NB4 (cell line): ENCODE measurements at regions not wholly inside any gene's neighbourhood (a gene's known extent, or its start where the extent isn't known, plus 50 kb on each side); places are given as distances from the start of the nearest gene placed in this dataset.

Experiments
- DNase-seq: peaks from one replicate; pipeline ENCODE4 v3.0.0; 2010; ENCODE audit warnings: low read depth
- H3K4me3 ChIP-seq: one replicate; pipeline ENCODE4 v1.5.1; 2011; ENCODE audit warnings: mild to moderate bottlenecking, low read depth, low read length, moderate library complexity
- MYC ChIP-seq: IDR thresholded peaks from 2 replicates; pipeline ENCODE4 v1.6.1; 2011; ENCODE audit warnings: low read depth, low read length
- POLR2A ChIP-seq: IDR thresholded peaks from 2 replicates; pipeline ENCODE4 v1.6.1; 2011; ENCODE audit warnings: mild to moderate bottlenecking; ENCODE audit not compliant: insufficient read length; ENCODE audit errors: extremely low read depth
- TF ChIP-seq, protein P1 (sequence below): IDR thresholded peaks from 2 replicates; pipeline ENCODE4 v1.6.1; 2011; ENCODE audit warnings: low read depth, low read length
- TF ChIP-seq, protein P2 (sequence below): IDR thresholded peaks from one replicate; pipeline ENCODE4 v1.5.1; 2012; ENCODE audit warnings: low read depth, low read length

DNA sequence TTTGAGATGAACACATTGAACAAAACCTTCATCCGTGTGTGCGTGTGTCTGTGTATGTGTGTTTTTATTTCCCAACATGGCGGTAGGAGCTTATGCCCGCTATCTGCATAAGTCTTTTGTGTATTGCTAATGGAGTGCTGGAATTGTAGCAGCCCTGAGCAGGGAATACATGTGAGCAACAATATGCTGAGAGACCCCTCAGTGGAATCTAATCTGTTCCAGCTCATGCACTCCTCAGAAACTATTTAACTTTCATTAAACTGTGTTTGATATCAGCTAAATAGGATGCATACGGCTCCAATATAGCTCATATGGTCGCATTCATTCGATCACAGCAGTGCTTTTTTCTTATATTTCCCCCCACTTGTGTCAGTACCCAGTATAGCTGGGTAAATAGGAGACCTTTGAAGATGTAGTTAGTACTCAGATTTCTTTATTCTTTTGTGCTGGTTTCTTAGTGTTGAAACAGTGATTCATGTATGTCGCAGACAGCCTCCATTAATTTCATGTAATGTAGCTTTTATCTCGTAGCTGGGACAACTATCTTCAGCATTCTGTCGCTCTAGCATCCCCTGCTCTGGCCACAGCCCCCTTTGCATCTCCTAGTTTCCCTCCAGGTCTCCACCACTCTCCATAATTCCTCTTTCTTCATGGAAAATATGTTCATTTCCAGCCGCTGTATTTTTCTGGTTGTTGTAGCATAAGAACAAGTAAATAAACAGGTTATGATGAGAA lies 891.2 kb downstream of the BCL11A start:
- TF ChIP-seq, protein P1, sequence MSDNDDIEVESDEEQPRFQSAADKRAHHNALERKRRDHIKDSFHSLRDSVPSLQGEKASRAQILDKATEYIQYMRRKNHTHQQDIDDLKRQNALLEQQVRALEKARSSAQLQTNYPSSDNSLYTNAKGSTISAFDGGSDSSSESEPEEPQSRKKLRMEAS: no peak
- TF ChIP-seq, protein P2, sequence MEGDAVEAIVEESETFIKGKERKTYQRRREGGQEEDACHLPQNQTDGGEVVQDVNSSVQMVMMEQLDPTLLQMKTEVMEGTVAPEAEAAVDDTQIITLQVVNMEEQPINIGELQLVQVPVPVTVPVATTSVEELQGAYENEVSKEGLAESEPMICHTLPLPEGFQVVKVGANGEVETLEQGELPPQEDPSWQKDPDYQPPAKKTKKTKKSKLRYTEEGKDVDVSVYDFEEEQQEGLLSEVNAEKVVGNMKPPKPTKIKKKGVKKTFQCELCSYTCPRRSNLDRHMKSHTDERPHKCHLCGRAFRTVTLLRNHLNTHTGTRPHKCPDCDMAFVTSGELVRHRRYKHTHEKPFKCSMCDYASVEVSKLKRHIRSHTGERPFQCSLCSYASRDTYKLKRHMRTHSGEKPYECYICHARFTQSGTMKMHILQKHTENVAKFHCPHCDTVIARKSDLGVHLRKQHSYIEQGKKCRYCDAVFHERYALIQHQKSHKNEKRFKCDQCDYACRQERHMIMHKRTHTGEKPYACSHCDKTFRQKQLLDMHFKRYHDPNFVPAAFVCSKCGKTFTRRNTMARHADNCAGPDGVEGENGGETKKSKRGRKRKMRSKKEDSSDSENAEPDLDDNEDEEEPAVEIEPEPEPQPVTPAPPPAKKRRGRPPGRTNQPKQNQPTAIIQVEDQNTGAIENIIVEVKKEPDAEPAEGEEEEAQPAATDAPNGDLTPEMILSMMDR: no peak
- TF ChIP-seq POLR2A (no peak), MYC (no peak)
- no peak overlapping the region for H3K4me3 ChIP-seq
- DNase-seq: no peak

DNA sequence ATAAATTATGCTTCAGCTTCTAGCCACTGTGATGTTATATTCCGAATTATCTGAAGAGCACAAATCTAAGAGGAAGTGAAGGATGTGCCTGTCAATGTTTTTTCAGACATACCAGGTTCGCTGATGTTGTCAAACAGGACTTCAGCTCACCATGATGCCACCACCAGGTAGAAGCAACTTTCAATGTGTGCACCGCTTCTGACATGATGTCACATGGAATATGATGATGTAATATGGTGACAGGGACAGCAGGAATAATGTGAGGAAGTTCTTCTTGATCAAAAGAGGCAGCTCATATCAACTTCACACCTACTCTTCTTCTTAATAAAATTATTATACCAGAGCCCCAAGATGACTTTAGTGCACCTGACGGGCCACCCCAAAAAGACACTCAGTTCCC lies 893.2 kb downstream of the BCL11A start:
- H3K4me3 ChIP-seq: no peak overlapping the region
- TF ChIP-seq, protein P1: no peak
- TF ChIP-seq, protein P2: no peak
- TF ChIP-seq POLR2A (no peak), MYC (no peak)
- DNase-seq: no peak

DNA sequence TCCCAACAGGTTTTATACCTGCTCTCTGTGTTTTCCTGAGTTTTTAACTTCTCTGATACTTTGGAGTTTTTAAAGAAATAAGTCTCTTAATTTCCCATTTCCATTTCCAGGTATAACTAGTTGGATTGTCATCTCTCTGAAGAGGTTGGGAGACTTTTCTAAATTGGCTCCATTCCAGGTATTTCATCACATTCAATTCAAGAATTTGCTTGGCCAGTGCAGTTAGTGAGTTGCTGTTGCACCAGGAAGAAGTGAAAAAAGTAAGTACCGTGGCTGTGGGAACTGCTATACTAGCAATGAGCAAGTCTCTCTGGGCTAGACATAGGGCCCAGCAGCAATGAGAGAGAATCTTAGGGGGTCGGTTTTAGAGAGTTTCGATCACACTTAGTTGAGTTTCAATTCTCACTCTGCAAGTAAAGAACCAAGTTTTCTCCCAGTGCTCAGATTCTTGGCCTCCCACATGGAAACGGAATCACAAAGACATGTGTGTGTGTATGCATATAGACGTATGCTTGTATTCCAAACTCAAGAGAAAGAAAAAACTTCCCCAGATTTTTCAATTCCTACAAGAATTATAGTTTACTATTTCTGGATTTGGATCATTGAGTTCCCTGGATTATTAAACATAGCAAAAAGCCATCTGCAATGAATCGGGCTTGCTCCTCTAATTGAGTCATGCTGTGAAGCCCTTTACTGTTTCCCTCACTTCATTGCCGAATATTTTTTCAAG lies 894.4 kb downstream of the BCL11A start:
- no peak overlapping the region for H3K4me3 ChIP-seq
- TF ChIP-seq MYC (no peak), POLR2A (no peak)
- TF ChIP-seq, protein P1: no peak
- TF ChIP-seq, protein P2: no peak
- DNase-seq: no peak

DNA sequence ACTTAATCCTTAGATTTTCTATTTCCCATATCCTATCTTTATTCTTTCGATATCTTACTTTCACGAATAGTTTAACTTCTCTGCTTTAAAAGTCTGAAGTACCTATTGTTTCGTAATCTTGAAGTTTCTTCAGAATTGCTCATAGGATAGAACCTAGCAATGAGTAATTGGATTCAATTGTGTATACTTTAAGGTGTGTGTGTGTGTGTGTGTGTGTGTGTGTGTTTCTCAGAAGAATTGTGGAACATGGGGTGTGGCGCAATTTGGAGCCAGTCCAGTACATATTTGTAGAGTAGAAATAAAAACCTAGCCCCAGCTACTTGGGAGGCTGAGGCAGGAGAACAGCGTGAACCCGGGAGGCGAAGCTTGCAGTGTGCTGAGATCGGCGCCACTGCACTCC lies 897.6 kb downstream of the BCL11A start:
- TF ChIP-seq, protein P1: no peak
- TF ChIP-seq POLR2A (no peak), MYC (no peak)
- TF ChIP-seq, protein P2: no peak
- no peak for DNase-seq
- no peak overlapping the region for H3K4me3 ChIP-seq

DNA sequence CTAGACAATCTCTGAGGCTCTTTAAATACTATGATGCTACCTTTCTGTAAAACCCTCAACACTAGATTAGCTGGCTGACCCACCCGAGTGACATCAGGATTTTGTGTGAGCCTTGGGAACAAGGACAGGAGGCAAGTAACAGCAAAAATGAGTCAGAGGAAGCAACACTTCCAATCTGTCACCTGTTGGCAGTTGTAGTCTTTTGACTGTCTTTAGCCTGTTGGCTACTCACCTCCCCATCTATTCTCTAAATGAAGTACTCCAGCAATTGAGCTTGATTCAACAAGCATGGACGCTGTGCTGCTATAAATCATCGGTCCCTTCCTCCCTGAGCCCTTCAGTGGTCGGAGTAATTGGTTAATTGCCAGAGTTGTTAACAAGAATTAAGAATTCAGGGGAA lies 898.7 kb downstream of the BCL11A start:
- no peak for DNase-seq
- no peak overlapping the region for H3K4me3 ChIP-seq
- TF ChIP-seq, protein P1: no peak
- TF ChIP-seq, protein P2: no peak
- TF ChIP-seq POLR2A: no peak
- TF ChIP-seq MYC: no peak
